ENCODE measurements at regions not wholly inside any gene's neighbourhood (a gene's known extent, or its start where the extent isn't known, plus 50 kb on each side); places are given as distances from the start of the nearest gene placed in this dataset.

GRCh38 chr6:85385636-85386315 is 64.1 kb upstream of the NT5E start:
- H3K9me3 ChIP-seq (ENCODE audit: control insufficient read depth in 2 of 2, insufficient read depth in 1 of 2, low read length in 1 of 2), result no peaks in the 10 kb centered on the region
- no peak for DNase-seq (ENCODE audit: low read depth in 6 of 9, low spot score in 9 of 9)
- H3K4me3 ChIP-seq (ENCODE audit: low read length in 2 of 2), result no peak overlapping the region
- no peak overlapping the region for H3K27ac ChIP-seq (ENCODE audit: low read depth in 1 of 2, low read length in 1 of 2)
- WGBS, result 93% methylated on average over 5 of the region's 5 CpGs
- H3K4me1 ChIP-seq (ENCODE audit: control insufficient read depth in 2 of 2, insufficient read depth in 2 of 2, low read length in 2 of 2), result no peaks in the 10 kb centered on the region
- no peaks in the 10 kb centered on the region for H3K36me3 ChIP-seq (ENCODE audit: control insufficient read depth in 2 of 2, insufficient read depth in 2 of 2, low read length in 1 of 2)
- H3K27me3 ChIP-seq (ENCODE audit: control insufficient read depth in 2 of 2, insufficient read depth in 1 of 2, low read length in 1 of 2), result no peaks in the 10 kb centered on the region

GRCh38 chr6:85383042-85383441 is 66.8 kb upstream of the NT5E start:
- 63% methylated on average over 6 of the region's 6 CpGs for WGBS

GRCh38 chr6:85382541-85382940 is 67.3 kb upstream of the NT5E start:
- H3K27ac ChIP-seq (ENCODE audit: low read depth in 1 of 2, low read length in 1 of 2), result no peak overlapping the region
- DNase-seq (ENCODE audit: low read depth in 6 of 9, low spot score in 9 of 9), result no peak
- peaks cover 0 to 3% of the 10 kb centered on the region in 2 donors for H3K9me3 ChIP-seq (ENCODE audit: control insufficient read depth in 2 of 2, insufficient read depth in 1 of 2, low read length in 1 of 2)
- WGBS, result 84% methylated on average over 5 of the region's 5 CpGs
- H3K36me3 ChIP-seq (ENCODE audit: control insufficient read depth in 2 of 2, insufficient read depth in 2 of 2, low read length in 1 of 2), result no peaks in the 10 kb centered on the region
- no peaks in the 10 kb centered on the region for H3K4me1 ChIP-seq (ENCODE audit: control insufficient read depth in 2 of 2, insufficient read depth in 2 of 2, low read length in 2 of 2)
- H3K27me3 ChIP-seq (ENCODE audit: control insufficient read depth in 2 of 2, insufficient read depth in 1 of 2, low read length in 1 of 2), result no peaks in the 10 kb centered on the region
- H3K4me3 ChIP-seq (ENCODE audit: low read length in 2 of 2), result no peak overlapping the region

More at GRCh38 chr6:85383042-85383441, 66.8 kb upstream of the NT5E start:
- no peaks in the 10 kb centered on the region for H3K4me1 ChIP-seq (ENCODE audit: control insufficient read depth in 2 of 2, insufficient read depth in 2 of 2, low read length in 2 of 2)
- H3K27ac ChIP-seq (ENCODE audit: low read depth in 1 of 2, low read length in 1 of 2), result no peak overlapping the region
- no peak for DNase-seq (ENCODE audit: low read depth in 6 of 9, low spot score in 9 of 9)
- no peaks in the 10 kb centered on the region for H3K27me3 ChIP-seq (ENCODE audit: control insufficient read depth in 2 of 2, insufficient read depth in 1 of 2, low read length in 1 of 2)
- no peaks in the 10 kb centered on the region for H3K9me3 ChIP-seq (ENCODE audit: control insufficient read depth in 2 of 2, insufficient read depth in 1 of 2, low read length in 1 of 2)
- no peaks in the 10 kb centered on the region for H3K36me3 ChIP-seq (ENCODE audit: control insufficient read depth in 2 of 2, insufficient read depth in 2 of 2, low read length in 1 of 2)
- H3K4me3 ChIP-seq (ENCODE audit: low read length in 2 of 2), result no peak overlapping the region

- DNase-seq (ENCODE audit: low read depth in 6 of 9, low spot score in 9 of 9), result no peak
- Histone ChIP-seq H3K27ac (ENCODE audit: low read depth in 1 of 2, low read length in 1 of 2) (no peak overlapping the region), H3K36me3 (ENCODE audit: control insufficient read depth in 2 of 2, insufficient read depth in 2 of 2, low read length in 1 of 2) (no peaks in the 10 kb centered on the region), H3K4me3 (ENCODE audit: low read length in 2 of 2) (no peak overlapping the region), H3K27me3 (ENCODE audit: control insufficient read depth in 2 of 2, insufficient read depth in 1 of 2, low read length in 1 of 2) (no peaks in the 10 kb centered on the region), H3K9me3 (ENCODE audit: control insufficient read depth in 2 of 2, insufficient read depth in 1 of 2, low read length in 1 of 2) (peaks cover 0 to 8% of the 10 kb centered on the region in 2 donors), H3K4me1 (ENCODE audit: control insufficient read depth in 2 of 2, insufficient read depth in 2 of 2, low read length in 2 of 2) (no peaks in the 10 kb centered on the region)
- WGBS, result 94% methylated on average over 2 of the region's 2 CpGs
Observed at GRCh38 chr6:85372915-85373270, 77.0 kb upstream of the NT5E start.

GRCh38 chr6:85372188-85372914 is 77.5 kb upstream of the NT5E start:
- Histone ChIP-seq H3K27me3 (ENCODE audit: control insufficient read depth in 2 of 2, insufficient read depth in 1 of 2, low read length in 1 of 2) (no peaks in the 10 kb centered on the region), H3K4me3 (ENCODE audit: low read length in 2 of 2) (no peak overlapping the region), H3K36me3 (ENCODE audit: control insufficient read depth in 2 of 2, insufficient read depth in 2 of 2, low read length in 1 of 2) (no peaks in the 10 kb centered on the region), H3K4me1 (ENCODE audit: control insufficient read depth in 2 of 2, insufficient read depth in 2 of 2, low read length in 2 of 2) (no peaks in the 10 kb centered on the region), H3K27ac (ENCODE audit: low read depth in 1 of 2, low read length in 1 of 2) (no peak overlapping the region), H3K9me3 (ENCODE audit: control insufficient read depth in 2 of 2, insufficient read depth in 1 of 2, low read length in 1 of 2) (peaks cover 0 to 3% of the 10 kb centered on the region in 2 donors)
- DNase-seq (ENCODE audit: low read depth in 6 of 9, low spot score in 9 of 9), result no peak
- 91% methylated on average over 9 of the region's 9 CpGs for WGBS

- WGBS, result 35% methylated on average over 5 of the region's 5 CpGs
- no peaks in the 10 kb centered on the region for H3K36me3 ChIP-seq (ENCODE audit: control insufficient read depth in 2 of 2, insufficient read depth in 2 of 2, low read length in 1 of 2)
- peak in 6 of 9 donors; percentile 13 to 72 (median 25) for DNase-seq (ENCODE audit: low read depth in 6 of 9, low spot score in 9 of 9)
- no peak overlapping the region for H3K27ac ChIP-seq (ENCODE audit: low read depth in 1 of 2, low read length in 1 of 2)
- no peaks in the 10 kb centered on the region for H3K9me3 ChIP-seq (ENCODE audit: control insufficient read depth in 2 of 2, insufficient read depth in 1 of 2, low read length in 1 of 2)
- no peak overlapping the region for H3K4me3 ChIP-seq (ENCODE audit: low read length in 2 of 2)
- H3K4me1 ChIP-seq (ENCODE audit: control insufficient read depth in 2 of 2, insufficient read depth in 2 of 2, low read length in 2 of 2), result no peaks in the 10 kb centered on the region
- no peaks in the 10 kb centered on the region for H3K27me3 ChIP-seq (ENCODE audit: control insufficient read depth in 2 of 2, insufficient read depth in 1 of 2, low read length in 1 of 2)
Observed at GRCh38 chr6:85368631-85369030, 81.3 kb upstream of the NT5E start.

GRCh38 chr6:85364344-85364743 is 85.5 kb upstream of the NT5E start:
- WGBS, result 93% methylated on average over 2 of the region's 2 CpGs
- H3K27ac ChIP-seq (ENCODE audit: low read depth in 1 of 2, low read length in 1 of 2), result no peak overlapping the region
- DNase-seq (ENCODE audit: low read depth in 6 of 9, low spot score in 9 of 9), result no peak
- no peaks in the 10 kb centered on the region for H3K36me3 ChIP-seq (ENCODE audit: control insufficient read depth in 2 of 2, insufficient read depth in 2 of 2, low read length in 1 of 2)
- H3K9me3 ChIP-seq (ENCODE audit: control insufficient read depth in 2 of 2, insufficient read depth in 1 of 2, low read length in 1 of 2), result no peaks in the 10 kb centered on the region
- no peak overlapping the region for H3K4me3 ChIP-seq (ENCODE audit: low read length in 2 of 2)
- no peaks in the 10 kb centered on the region for H3K4me1 ChIP-seq (ENCODE audit: control insufficient read depth in 2 of 2, insufficient read depth in 2 of 2, low read length in 2 of 2)
- no peaks in the 10 kb centered on the region for H3K27me3 ChIP-seq (ENCODE audit: control insufficient read depth in 2 of 2, insufficient read depth in 1 of 2, low read length in 1 of 2)

- H3K27me3 ChIP-seq (ENCODE audit: control insufficient read depth in 2 of 2, insufficient read depth in 1 of 2, low read length in 1 of 2), result no peaks in the 10 kb centered on the region
- no peaks in the 10 kb centered on the region for H3K36me3 ChIP-seq (ENCODE audit: control insufficient read depth in 2 of 2, insufficient read depth in 2 of 2, low read length in 1 of 2)
- no peak overlapping the region for H3K4me3 ChIP-seq (ENCODE audit: low read length in 2 of 2)
- WGBS, result 98% methylated on average over 2 of the region's 2 CpGs
- no peaks in the 10 kb centered on the region for H3K9me3 ChIP-seq (ENCODE audit: control insufficient read depth in 2 of 2, insufficient read depth in 1 of 2, low read length in 1 of 2)
- no peak for DNase-seq (ENCODE audit: low read depth in 6 of 9, low spot score in 9 of 9)
- H3K4me1 ChIP-seq (ENCODE audit: control insufficient read depth in 2 of 2, insufficient read depth in 2 of 2, low read length in 2 of 2), result no peaks in the 10 kb centered on the region
- H3K27ac ChIP-seq (ENCODE audit: low read depth in 1 of 2, low read length in 1 of 2), result no peak overlapping the region
Observed at GRCh38 chr6:85363870-85364269, 86.0 kb upstream of the NT5E start.

GRCh38 chr6:85362652-85363310 is 87.1 kb upstream of the NT5E start:
- H3K4me1 ChIP-seq (ENCODE audit: control insufficient read depth in 2 of 2, insufficient read depth in 2 of 2, low read length in 2 of 2), result no peaks in the 10 kb centered on the region
- H3K9me3 ChIP-seq (ENCODE audit: control insufficient read depth in 2 of 2, insufficient read depth in 1 of 2, low read length in 1 of 2), result no peaks in the 10 kb centered on the region
- no peaks in the 10 kb centered on the region for H3K36me3 ChIP-seq (ENCODE audit: control insufficient read depth in 2 of 2, insufficient read depth in 2 of 2, low read length in 1 of 2)
- H3K27ac ChIP-seq (ENCODE audit: low read depth in 1 of 2, low read length in 1 of 2), result no peak overlapping the region
- H3K4me3 ChIP-seq (ENCODE audit: low read length in 2 of 2), result no peak overlapping the region
- H3K27me3 ChIP-seq (ENCODE audit: control insufficient read depth in 2 of 2, insufficient read depth in 1 of 2, low read length in 1 of 2), result no peaks in the 10 kb centered on the region
- 98% methylated on average over 2 of the region's 2 CpGs for WGBS
- no peak for DNase-seq (ENCODE audit: low read depth in 6 of 9, low spot score in 9 of 9)
